ENCODE measurements at regions not wholly inside any gene's neighbourhood (a gene's known extent, or its start where the extent isn't known, plus 50 kb on each side); places are given as distances from the start of the nearest gene placed in this dataset.

GRCh38 chr9:30800421-30800820, 1584.0 kb upstream of the ACO1 start:
- TF ChIP-seq CTCF (IDR thresholded peaks at IDR 0.05) (no peak), POLR2A (IDR thresholded peaks at IDR 0.05) (no peak), POLR2AphosphoS5 (IDR thresholded peaks at IDR 0.05) (no peak)

Data from prostate gland (tissue), 2 donors.